ENCODE measurements at regions not wholly inside any gene's neighbourhood (a gene's known extent, or its start where the extent isn't known, plus 50 kb on each side); places are given as distances from the start of the nearest gene placed in this dataset.

GRCh38 chr6:168922436-168922835, 331.2 kb downstream of the THBS2 start:
- no peaks in the 10 kb centered on the region for H3K36me3 ChIP-seq (ENCODE audit: control insufficient read depth, insufficient read depth, low read length)
- DNase-seq (ENCODE audit: low read depth), result no peak
- TF ChIP-seq CTCF (IDR thresholded peaks at IDR 0.05; ENCODE audit: insufficient read depth, low read length, poor library complexity, severe bottlenecking), result no peak
- H3K4me3 ChIP-seq (ENCODE audit: low read depth, low read length), result no peak overlapping the region
- H3K27me3 ChIP-seq (ENCODE audit: control insufficient read depth, insufficient read depth, low read length), result no peaks in the 10 kb centered on the region

DNA sequence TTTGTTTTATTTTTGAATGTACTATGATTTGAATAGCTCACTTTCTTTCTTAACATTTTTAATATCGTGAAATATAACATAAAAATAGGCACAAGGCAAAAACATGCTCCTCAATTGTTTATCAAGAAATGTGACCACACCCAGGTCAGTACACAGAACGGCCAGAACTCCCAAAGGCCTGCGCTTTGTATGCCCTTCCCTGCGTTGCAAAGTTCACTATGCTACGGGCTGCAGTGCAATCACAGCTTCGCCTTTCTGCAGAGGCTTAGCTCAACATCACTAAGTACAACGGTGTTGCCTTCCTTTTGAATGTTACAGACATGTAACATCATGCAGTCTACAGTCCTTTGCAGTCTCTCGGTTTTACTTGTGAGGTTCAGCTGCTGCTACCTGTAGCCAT, 333.4 kb downstream of the THBS2 start:
- no peak for TF ChIP-seq CTCF (IDR thresholded peaks at IDR 0.05; ENCODE audit: insufficient read depth, low read length, poor library complexity, severe bottlenecking)
- no peaks in the 10 kb centered on the region for H3K36me3 ChIP-seq (ENCODE audit: control insufficient read depth, insufficient read depth, low read length)
- H3K4me3 ChIP-seq (ENCODE audit: low read depth, low read length), result no peak overlapping the region
- H3K27me3 ChIP-seq (ENCODE audit: control insufficient read depth, insufficient read depth, low read length), result no peaks in the 10 kb centered on the region
- DNase-seq (ENCODE audit: low read depth), result no peak

DNA sequence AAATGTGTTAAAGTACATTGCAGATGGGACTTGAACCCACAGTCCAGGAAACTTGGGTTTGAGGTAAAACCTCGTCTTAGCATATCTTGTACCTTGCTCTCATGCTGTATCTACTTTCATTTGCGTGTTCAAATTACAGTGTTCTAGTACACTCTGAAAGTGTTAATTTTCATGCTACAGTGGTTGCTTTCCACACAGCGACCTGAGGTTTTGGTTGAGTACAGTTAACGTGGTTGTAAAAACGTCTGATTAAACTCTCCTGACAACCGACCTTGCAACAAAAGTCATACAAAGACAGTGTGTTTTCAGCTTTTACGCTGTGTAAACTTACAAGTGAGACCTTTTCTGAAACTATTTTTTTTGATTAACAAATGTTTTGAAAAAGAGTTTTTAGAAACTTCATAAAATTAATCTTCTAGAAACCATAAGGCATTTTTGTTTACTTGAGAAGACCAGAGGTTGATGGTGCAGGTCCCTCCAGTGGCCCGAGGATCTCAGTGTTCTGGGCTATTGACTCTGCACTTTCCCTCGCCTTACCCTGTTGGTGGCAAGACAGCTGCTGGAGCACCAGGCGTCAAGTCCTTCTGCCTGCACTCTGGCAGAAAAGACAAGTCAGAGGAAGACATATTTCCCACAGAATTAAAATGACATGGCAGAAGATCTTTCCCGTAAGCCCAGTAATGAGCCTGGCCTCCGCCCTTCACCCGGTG, 334.0 kb downstream of the THBS2 start:
- no peak overlapping the region for H3K4me3 ChIP-seq (ENCODE audit: low read depth, low read length)
- no peaks in the 10 kb centered on the region for H3K36me3 ChIP-seq (ENCODE audit: control insufficient read depth, insufficient read depth, low read length)
- H3K27me3 ChIP-seq (ENCODE audit: control insufficient read depth, insufficient read depth, low read length), result no peaks in the 10 kb centered on the region
- no peak for DNase-seq (ENCODE audit: low read depth)
- TF ChIP-seq CTCF (IDR thresholded peaks at IDR 0.05; ENCODE audit: insufficient read depth, low read length, poor library complexity, severe bottlenecking), result no peak

DNA sequence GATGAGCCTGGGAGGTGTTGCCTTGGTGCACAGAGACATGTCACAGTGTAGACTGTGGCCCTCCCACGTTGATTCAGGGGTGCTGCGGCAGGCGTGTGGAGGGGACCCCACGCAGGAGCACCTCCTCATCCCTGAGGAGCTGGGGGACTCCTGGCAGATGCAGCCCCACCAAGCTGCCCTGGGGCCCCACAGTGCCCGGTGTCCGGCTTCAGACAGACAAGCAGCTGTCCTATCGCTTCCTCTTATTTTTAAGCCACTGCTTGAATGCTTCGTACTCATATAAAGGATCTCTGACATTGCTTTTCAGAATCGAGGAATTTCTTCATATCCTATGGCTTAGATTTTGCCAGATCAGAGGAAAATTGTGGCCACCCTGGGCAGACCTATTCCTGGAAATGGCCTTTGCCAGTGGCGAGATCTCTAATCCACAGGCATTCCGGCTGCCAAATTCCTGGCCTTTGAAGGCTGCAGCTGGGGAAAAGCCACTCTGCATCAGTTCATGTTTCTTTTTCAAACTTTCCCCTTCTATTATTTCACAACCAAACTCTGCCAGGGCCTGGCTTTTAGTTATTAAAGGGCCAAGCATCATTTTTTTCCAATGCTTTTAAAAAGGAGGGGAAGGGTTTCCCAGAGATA, 337.0 kb downstream of the THBS2 start:
- Histone ChIP-seq H3K4me3 (ENCODE audit: low read depth, low read length) (no peak overlapping the region), H3K27me3 (ENCODE audit: control insufficient read depth, insufficient read depth, low read length) (no peaks in the 10 kb centered on the region), H3K36me3 (ENCODE audit: control insufficient read depth, insufficient read depth, low read length) (no peaks in the 10 kb centered on the region)
- TF ChIP-seq CTCF (IDR thresholded peaks at IDR 0.05; ENCODE audit: insufficient read depth, low read length, poor library complexity, severe bottlenecking), result no peak
- no peak for DNase-seq (ENCODE audit: low read depth)

DNA sequence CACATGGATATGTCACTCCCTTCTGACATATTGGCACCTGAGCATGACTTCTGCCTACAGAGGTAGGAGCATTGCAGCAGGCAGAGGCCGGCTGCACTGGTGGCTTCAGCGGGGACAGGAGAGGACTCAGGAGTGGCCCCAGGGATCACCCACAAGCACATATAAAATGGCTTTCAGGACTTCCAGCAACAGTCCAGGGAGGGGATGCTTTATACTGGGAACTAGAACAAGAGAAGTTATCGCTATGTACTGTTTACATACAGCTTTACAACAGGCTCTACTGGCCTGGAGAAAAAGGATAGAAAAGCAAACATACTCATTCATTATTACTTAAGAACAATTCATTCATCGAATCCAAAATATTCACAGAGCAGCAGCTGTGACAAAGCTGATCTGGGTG, 337.8 kb downstream of the THBS2 start:
- no peaks in the 10 kb centered on the region for H3K36me3 ChIP-seq (ENCODE audit: control insufficient read depth, insufficient read depth, low read length)
- no peak for TF ChIP-seq CTCF (IDR thresholded peaks at IDR 0.05; ENCODE audit: insufficient read depth, low read length, poor library complexity, severe bottlenecking)
- H3K4me3 ChIP-seq (ENCODE audit: low read depth, low read length), result no peak overlapping the region
- no peak for DNase-seq (ENCODE audit: low read depth)
- no peaks in the 10 kb centered on the region for H3K27me3 ChIP-seq (ENCODE audit: control insufficient read depth, insufficient read depth, low read length)

- no peak for DNase-seq (ENCODE audit: low read depth)
- Histone ChIP-seq H3K4me3 (ENCODE audit: low read depth, low read length) (no peak overlapping the region), H3K27me3 (ENCODE audit: control insufficient read depth, insufficient read depth, low read length) (no peaks in the 10 kb centered on the region), H3K36me3 (ENCODE audit: control insufficient read depth, insufficient read depth, low read length) (no peaks in the 10 kb centered on the region)
- TF ChIP-seq CTCF (IDR thresholded peaks at IDR 0.05; ENCODE audit: insufficient read depth, low read length, poor library complexity, severe bottlenecking), result no peak
Observed at GRCh38 chr6:168915242-168915641, 338.4 kb downstream of the THBS2 start.
